Esophagus squamous epithelium (tissue), 5 donors: ENCODE measurements at regions not wholly inside any gene's neighbourhood (a gene's known extent, or its start where the extent isn't known, plus 50 kb on each side); places are given as distances from the start of the nearest gene placed in this dataset.

Source experiments
- DNase-seq: peaks from one replicate; lab custom pipeline; 2025; lab: John Stamatoyannopoulos, UW
- H3K27ac ChIP-seq, 4 donors: fragments of 200-600 bp; sonication (generic); one replicate each; pipeline ENCODE4 v1.5.1; 2016 to 2019; ENCODE audit warnings: mild to moderate bottlenecking in 1 of 4
- H3K27me3 ChIP-seq, 4 donors: fragments of 200-600 bp; sonication (generic); 1 replicate in 3 of 4; 2 replicates in 1 of 4; pipeline versions ENCODE4 v1.5.1 to v1.6.0; 2017 to 2021; ENCODE audit warnings: antibody characterized with exemption in 1 of 4
- H3K36me3 ChIP-seq, 3 donors: fragments of 200-600 bp; sonication (generic); one replicate each; pipeline ENCODE4 v1.5.1; 2016 to 2019
- H3K4me1 ChIP-seq, 3 donors: fragments of 200-600 bp; sonication (generic); one replicate each; pipeline ENCODE4 v1.5.1; 2017 to 2019
- H3K4me3 ChIP-seq, 4 donors: fragments of 200-600 bp; sonication (generic); 1 replicate in 3 of 4; 2 replicates in 1 of 4; pipeline ENCODE4 v1.5.1; 2016 to 2019; ENCODE audit warnings: mild to moderate bottlenecking in 2 of 4, moderate library complexity in 1 of 4
- H3K9me3 ChIP-seq, 3 donors: fragments of 200-600 bp; sonication (generic); one replicate each; pipeline ENCODE4 v1.5.1; 2016 to 2019
- CTCF ChIP-seq, 6 experiments: fragments of 450-650 bp in 4 of 6; fragments of 200-600 bp in 2 of 6; sonication (generic) in 2 of 6; IDR thresholded peaks; one replicate each; pipeline ENCODE4 v1.5.1; 2016 to 2019; ENCODE audit warnings: antibody characterized with exemption in 6 of 6, mild to moderate bottlenecking in 4 of 6, moderate library complexity in 4 of 6
- POLR2A ChIP-seq, 4 donors: fragments of 450-650 bp; IDR thresholded peaks; one replicate each; pipeline ENCODE4 v1.6.1; 2017; ENCODE audit warnings: antibody characterized with exemption in 4 of 4, mild to moderate bottlenecking in 4 of 4, moderate library complexity in 3 of 4
- WGBS, 2 donors: methylation state at CpG; one replicate each; pipeline ENCODE4 v1.1.5; 2018; 5-methylcytosine and 5-hydroxymethylcytosine counted together
- intact Hi-C: fragments of 100-400 bp; cut with DNase I; formaldehyde crosslinking; loops from one replicate; pipeline ENCODE4 v1.15.0; 2022
- donor health status: DM: yes; HTN: yes; CAD: no.

DNA sequence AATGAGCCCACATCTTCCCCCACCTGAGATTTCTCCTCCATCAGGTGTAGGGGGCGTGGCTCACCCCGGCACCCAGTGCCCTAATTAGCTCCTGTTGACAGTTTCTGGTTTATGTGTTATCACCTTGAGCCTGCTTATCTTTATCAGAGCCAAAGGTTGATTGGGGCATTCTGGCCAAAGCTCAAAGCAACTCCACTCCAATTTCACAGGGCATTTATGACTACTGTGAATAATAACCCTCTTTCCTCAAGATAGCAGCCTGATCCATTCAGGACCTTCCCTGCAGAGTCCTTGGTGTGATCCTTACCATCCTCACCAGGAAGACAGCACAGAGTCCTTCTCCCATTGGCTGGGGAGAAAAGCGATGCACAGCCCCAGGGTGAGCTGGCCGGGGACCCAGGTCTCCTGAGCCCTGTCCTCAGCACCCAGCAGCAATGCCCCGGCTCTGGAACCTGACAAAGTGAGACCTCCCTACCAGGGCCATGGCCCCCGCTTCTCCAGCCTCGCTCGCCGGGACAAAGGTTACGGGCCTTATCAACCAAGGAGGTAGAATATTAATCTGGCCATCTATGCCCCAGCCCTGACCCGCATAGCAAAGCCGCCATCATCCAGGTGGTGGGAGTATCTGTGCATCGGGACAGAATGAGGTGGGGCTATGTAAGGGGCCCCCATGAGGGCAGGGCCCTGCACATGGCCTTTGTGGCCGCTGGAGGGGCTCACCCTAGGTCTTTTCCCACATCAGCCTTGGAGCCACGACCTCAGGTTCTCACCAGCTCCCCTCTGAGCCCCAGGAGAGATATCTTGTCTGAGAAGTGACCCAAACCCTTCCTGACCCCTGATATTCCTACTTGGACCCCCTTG lies 64.5 kb downstream of the ZFP36L2 start:
- TF ChIP-seq CTCF (IDR thresholded peaks at IDR 0.05), result no peak
- no peak for TF ChIP-seq POLR2A (IDR thresholded peaks at IDR 0.05)
- intact Hi-C loops, result loop anchor here (10.0 kb wide), 1 partner anchor 53 kb away; no protein-coding TSS in a partner anchor
- DNase-seq, result no peak
- Histone ChIP-seq H3K4me1 (peaks cover 28 to 65% (median 32%) of the 10 kb centered on the region in 3 donors), H3K4me3 (no peak overlapping the region), H3K9me3 (no peaks in the 10 kb centered on the region), H3K27me3 (no peaks in the 10 kb centered on the region), H3K27ac (peak overlapping the region in 3 of 4 donors; percentile 10 to 93 (median 45)), H3K36me3 (no peaks in the 10 kb centered on the region)
- 84 to 95% methylated on average over 7 of the region's 15 CpGs for WGBS, 2 donors

- no peak overlapping the region for H3K4me3 ChIP-seq
- no peaks in the 10 kb centered on the region for H3K36me3 ChIP-seq
- peak overlapping the region; percentile 87 to 96 (median 94) for H3K27ac ChIP-seq
- intact Hi-C loops, result loop anchor here (10.0 kb wide), 1 partner anchor 54 kb away; no protein-coding TSS in a partner anchor
- TF ChIP-seq CTCF (IDR thresholded peaks at IDR 0.05), result no peak
- no peak for TF ChIP-seq POLR2A (IDR thresholded peaks at IDR 0.05)
- peaks cover 30 to 75% (median 41%) of the 10 kb centered on the region in 3 donors for H3K4me1 ChIP-seq
- WGBS, 2 donors, result 70 to 80% methylated on average over 4 to 5 of the region's 5 CpGs
- no peak for DNase-seq
- H3K27me3 ChIP-seq, result no peaks in the 10 kb centered on the region
- no peaks in the 10 kb centered on the region for H3K9me3 ChIP-seq
Observed at GRCh38 chr2:43160778-43161177, 65.6 kb downstream of the ZFP36L2 start.

- Histone ChIP-seq H3K9me3 (no peaks in the 10 kb centered on the region), H3K27me3 (no peaks in the 10 kb centered on the region), H3K4me3 (no peak overlapping the region), H3K36me3 (no peaks in the 10 kb centered on the region), H3K4me1 (peaks cover 32 to 78% (median 50%) of the 10 kb centered on the region in 3 donors), H3K27ac (peak overlapping the region; percentile 87 to 96 (median 94))
- WGBS, 2 donors, result 52 to 63% methylated on average over 7 of the region's 7 CpGs
- no peak for TF ChIP-seq CTCF (IDR thresholded peaks at IDR 0.05)
- TF ChIP-seq POLR2A (IDR thresholded peaks at IDR 0.05), result no peak
- DNase-seq, result no peak
- intact Hi-C loops, result loop anchor here (10.0 kb wide), 1 partner anchor 55 kb away; no protein-coding TSS in a partner anchor
Observed at GRCh38 chr2:43159797-43160196, 66.6 kb downstream of the ZFP36L2 start.

DNA sequence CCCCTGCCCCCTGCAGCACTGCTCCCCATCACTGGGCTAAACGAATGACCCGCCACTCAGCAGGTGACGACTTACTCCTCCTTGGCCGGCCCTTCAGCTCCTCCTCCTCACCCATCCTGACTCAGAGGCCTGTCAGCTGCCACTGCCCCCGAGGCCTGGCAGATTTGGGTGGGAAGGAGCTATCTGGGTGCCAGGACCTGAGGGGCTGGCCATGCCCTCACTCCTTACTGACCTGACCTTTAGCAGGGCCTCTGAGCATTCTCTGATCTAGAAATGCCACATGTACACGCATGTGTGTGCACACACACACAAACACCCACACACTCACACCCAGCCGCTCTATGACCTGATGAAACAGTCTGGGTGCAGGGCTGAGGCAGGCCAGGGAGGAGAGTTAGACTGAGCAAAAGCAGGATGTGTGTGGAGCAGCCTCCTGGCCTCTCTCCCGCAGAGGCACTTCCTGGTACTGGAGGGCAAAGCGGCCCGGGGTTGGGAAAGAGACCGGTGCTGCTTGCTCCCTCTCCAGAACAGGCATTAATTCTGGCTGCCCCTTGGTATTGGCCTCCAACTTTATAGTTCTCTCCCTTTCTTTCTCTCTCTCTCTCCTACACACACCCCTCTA lies 68.0 kb downstream of the ZFP36L2 start:
- Histone ChIP-seq H3K4me3 (peak overlapping the region in 1 of 4 donors; percentile 44), H3K4me1 (peaks cover 32 to 68% (median 53%) of the 10 kb centered on the region in 3 donors), H3K27ac (peak overlapping the region; percentile 87 to 96 (median 94)), H3K36me3 (no peaks in the 10 kb centered on the region), H3K27me3 (no peaks in the 10 kb centered on the region), H3K9me3 (no peaks in the 10 kb centered on the region)
- DNase-seq, result peak; percentile 39
- whole genome bisulfite sequencing, 2 donors, result 0 to 7% methylated on average over 4 to 7 of the region's 11 CpGs
- intact Hi-C loops, result no loop called here
- TF ChIP-seq CTCF (IDR thresholded peaks at IDR 0.05), result no peak
- TF ChIP-seq POLR2A (IDR thresholded peaks at IDR 0.05), result no peak
